Renal cortical epithelial cell (primary cell): ENCODE measurements at regions not wholly inside any gene's neighbourhood (a gene's known extent, or its start where the extent isn't known, plus 50 kb on each side); places are given as distances from the start of the nearest gene placed in this dataset.
"Not testable (repeated sequence)": the region's sequence is repeated elsewhere in the genome, so short reads cannot be mapped to it uniquely, and the experiment has no call there.

Source experiments
- DNase-seq: peaks from one replicate; pipeline ENCODE4 v3.0.0-alpha.2; 2011; ENCODE audit warnings: low read depth

DNA sequence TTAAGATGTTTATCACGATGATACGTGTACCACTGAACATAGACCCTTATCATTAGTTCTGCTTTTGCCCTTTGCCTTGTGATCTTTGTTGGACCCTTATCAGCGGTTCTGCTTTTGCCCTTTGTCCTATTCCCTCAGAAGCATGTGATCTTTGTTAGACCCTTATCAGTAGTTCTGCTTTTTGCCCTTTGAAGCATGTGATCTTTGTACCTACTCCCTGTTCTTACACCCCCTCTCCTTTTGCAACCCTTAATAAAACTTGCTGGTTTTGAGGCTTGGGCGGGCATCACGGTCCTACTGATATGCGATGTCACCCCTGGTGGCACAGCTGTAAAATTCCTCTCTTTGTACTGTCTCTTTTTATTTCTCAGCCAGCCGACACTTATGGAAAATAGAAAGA is 117.0 kb downstream of the SDHAF3 start:
- DNase-seq: not testable (repeated sequence)

DNA sequence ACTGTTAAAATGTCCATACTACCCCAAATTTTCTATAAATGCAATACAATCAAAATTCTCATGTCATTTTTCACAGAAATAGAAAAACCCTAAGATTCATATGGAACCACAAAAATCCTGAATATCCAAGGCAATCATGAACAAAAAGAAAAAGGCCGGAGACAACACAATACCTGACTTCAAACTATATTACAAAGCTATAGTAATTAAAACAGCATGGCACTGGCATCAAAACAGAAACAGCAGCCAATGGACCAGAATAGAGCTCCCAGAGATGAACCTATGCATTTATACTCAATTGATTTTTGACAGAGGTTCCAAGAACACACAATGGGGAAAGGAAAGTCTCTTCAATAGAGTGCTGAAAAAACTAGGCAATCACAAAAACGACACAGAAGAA is 128.8 kb downstream of the SDHAF3 start:
- DNase-seq: no peak

DNA sequence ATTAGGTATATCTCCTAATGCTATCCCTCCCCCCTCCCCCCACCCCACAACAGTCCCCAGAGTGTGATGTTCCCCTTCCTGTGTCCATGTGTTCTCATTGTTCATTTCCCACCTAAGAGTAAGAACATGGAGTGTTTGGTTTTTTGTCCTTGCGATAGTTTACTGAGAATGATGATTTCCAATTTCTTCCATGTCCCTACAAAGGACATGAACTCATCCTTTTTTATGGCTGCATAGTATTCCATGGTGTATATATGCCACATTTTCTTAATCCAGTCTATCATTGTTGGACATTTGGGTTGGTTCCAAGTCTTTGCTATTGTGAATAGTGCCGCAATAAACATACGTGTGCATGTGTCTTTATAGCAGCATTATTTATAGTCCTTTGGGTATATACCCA is 140.7 kb downstream of the SDHAF3 start:
- DNase-seq: not testable (repeated sequence)

DNA sequence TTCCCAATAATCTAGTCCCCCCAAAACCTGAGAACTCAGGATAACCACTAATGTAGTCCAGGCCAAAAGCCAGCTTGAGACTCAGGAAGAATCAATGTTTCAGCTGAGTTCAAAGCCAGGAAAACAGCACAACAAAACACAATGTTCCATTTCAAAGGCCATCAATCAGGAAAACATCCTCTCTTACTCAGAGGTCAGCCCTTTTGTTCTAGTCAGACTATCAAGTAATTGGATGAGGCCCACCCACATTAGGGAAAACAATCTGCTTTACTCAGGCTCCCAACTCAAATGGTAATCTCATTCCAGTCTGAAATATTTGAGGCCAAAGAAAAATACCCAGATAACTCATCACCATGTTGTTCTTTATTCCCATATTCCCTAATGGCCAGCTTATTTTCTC is 152.2 kb downstream of the SDHAF3 start:
- peak; percentile 29 for DNase-seq

DNA sequence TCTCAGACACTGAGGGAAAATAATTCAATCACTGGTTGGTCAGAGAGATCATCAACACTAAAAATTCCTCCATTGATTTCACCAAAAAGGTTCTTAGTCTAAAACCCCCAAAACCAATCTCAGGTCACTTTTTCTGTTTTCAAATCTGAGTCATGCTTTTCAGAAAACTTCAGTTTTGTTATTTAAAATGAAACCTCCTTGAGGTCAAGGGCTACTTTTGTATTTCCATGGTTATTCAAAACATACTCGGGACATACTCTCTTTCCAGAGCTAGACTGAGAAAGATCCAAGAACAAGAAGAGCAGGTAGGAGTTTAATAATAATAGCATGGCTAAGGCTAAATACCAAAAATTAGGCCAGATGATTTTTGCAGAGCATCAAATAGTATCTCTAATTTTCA is 152.8 kb downstream of the SDHAF3 start:
- no peak for DNase-seq

DNA sequence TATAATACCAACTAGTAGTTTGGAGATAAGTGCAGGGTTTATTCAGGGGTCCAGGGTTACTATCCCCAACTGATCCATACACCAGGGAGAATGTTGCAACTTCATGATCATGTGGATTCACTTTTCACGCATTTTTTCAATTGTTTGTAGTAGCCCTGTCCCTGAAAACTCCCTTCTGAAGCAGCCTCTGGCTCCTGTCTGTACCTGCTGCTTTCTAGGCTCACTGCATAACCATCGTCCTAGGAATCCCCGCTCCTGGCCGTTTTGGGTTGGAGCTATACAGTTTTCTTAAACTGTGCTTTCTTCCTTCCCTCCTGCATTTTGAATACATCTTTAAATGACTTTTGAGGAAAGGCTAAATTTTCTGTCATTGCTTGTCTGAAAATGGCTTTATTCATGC is 154.1 kb downstream of the SDHAF3 start:
- DNase-seq: no peak

DNA sequence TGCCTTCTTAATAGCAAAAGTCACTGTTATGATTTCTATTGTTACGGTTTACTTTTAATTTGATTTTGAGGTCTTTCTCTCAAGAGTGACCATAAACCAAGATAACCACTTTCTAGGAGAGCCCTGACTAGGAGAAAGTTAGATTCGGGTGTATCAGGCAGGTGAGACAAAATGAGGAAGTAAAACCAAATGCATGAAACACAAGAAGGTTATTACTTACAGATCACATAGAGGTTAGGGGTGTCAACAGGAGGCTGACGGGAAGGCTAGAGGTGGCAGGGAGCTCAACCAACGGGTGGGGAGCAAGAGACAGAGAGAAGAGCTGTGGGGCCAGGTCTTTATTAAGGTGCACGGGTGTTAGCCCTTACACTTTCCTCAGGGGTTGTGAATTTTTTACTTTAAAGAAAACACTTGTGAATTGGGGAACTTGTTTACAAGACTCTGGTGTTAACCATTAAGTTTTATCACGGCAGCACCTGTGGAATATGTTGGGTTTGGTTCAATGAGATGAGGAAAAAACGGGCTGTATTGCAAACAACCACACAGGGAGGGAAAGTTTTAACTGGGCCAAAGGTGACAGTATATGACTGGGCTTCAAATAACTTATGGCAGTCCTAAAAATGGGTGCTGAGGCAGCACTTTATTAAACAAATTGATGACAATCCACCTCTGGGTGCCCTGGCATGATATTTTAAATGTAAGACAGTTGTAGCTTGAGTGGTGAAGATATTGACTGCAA is 154.9 kb downstream of the SDHAF3 start:
- DNase-seq: no peak

DNA sequence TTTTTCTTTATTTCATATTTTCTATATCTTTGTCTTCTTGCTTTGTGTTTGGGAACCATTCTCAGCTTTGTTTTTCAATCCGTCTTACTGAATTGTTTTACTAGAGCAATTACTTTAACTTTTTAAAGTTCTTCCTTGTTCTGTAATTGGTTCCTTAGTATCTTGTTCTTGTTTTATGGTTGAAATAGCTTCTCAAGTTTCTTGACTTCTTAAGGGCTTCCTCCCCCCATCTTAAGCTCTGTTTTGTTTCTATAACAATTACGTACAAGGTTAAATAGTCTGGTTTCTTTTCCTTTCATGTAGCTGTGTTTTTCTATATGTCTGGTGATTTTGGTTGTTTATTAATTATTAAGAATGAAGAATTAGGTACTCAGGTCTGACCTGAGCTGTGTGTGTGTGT is 158.0 kb downstream of the SDHAF3 start:
- DNase-seq: no peak

DNA sequence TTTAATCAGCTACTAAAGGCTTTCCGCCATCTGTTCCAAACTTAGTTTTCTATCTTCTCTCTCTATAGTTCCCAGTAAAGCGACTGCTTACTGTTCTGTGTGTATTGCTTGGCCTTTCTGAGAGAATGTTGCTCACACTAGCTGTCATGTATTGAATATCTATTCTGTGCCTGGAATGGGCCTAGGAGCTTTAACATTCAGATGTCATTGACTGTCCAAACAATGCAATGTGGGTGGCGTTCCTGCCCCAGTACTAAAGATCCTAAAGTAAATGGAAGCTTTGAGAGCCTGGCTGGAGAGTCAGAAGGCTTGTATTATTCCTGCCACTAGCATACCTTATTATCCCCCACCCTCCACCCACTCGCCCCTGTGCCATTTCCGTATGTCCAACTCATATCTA is 163.5 kb downstream of the SDHAF3 start:
- DNase-seq: no peak

DNA sequence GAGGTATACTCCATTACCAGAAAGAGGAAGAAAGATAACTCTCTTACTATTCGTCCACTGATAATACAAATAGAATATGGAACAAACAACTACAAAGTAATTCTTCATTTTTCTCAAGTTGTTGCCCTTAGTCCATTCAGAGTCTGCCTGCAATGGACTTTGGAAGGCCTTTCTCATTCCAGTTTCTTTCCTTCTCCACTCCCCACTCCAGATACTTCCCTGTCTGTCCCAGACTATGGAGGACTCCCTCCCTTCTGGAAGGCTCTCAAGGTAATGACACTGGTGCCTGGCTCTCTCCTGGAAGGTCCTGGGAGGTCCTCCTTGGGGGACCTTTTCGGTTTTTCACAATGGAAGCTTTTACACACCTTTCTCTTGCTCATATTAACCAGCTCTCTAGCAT is 167.8 kb downstream of the SDHAF3 start:
- no peak for DNase-seq

DNA sequence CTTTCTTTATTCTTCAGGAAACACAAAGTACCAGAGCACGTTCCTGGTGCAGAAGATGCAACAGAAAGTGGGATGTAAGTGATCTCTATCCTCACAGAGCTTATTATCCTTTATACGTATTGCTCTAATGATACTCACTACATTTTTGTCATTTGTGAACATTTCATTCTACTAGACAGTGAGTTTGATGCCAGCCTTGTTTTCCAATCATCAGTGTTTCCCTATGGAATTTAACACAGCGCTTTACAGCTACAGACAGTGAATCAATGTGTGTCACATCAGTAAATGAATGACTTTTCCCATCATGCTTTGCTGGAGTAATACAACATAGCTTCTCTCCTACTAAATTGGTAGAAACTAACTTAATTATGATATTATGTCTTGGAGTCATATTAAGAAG is 175.5 kb downstream of the SDHAF3 start:
- no peak for DNase-seq

DNA sequence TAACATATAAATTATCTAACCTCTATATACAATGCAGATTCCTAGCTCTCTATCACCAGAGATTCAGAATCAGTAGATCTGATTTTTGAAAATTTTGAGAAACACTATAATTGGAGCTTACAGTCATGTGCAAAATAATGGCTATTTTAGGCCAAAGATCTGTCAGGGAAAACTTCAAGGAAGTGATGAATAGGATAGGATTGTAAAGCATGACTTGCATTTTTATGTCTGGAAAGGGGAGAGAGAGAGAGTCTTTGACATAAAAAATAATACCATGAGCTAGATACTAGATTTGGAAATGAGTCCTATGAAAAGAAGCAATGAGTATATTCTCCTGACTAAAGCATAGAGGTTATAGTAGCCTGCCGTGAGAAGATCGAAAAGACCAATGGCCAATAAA is 181.1 kb downstream of the SDHAF3 start:
- peak; percentile 2 for DNase-seq

DNA sequence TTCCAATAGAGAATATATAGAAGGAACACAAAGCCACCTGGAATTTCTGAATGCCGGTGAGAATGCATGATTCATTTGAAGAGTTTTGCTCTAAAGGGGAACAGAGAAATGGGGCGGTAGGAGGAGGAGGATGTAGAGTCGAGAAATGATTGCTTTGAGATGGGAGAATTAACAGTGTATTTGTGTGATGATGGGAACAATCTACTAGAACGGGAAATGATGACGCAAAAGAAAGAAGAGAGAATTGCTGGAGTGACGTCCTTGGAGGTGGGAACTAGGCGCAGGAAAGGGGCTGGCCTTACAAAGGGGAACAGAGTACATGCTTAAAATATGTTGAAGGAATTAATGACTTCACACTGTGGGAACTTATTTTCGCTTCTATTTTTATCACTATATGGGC is 188.1 kb downstream of the SDHAF3 start:
- no peak for DNase-seq

DNA sequence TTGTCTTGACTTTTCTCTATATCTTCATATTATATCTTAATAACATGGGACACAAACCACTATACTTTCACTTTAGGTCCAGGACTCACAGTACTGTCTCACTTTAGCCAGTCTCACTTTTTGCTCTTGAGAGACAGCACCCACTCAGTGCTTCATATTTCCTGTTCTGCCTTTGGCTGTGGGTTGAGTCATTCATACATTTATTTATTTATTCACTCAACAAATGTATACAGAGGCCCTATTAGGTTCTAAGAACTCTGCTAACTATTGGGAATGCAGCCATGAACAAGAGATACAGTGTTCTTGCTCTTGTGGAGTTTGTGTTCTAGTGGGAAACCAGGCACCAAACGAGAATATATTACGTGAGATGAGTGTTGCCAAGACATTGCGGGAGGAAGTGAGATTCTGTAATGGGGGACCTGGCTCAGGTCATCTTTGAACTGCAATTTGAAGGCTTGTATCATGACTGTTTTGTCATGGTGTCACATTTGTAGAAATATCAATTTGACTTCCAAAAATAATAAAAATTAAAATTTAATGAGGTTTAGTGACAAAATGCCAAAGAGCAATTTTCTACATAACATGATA is 190.1 kb downstream of the SDHAF3 start:
- no peak for DNase-seq

DNA sequence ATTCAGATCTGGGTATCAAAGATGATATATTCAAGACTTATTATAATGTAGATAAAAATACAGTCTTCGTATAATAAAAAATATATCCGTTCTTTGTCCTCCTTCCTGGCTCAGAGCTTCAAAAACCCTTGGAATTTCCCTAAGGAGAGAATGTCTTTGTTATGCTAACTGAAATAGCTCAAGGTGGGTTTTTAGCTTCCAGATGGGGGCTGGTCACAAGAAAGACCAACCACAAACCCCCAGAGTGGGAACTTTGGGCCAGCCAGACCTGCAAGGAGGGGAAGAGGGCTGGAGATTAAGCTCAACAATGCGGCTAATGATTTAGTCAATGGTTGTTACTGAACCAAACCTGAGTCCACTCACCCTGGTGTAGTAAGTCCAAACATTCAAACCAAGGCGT is 196.4 kb downstream of the SDHAF3 start:
- DNase-seq: no peak

DNA sequence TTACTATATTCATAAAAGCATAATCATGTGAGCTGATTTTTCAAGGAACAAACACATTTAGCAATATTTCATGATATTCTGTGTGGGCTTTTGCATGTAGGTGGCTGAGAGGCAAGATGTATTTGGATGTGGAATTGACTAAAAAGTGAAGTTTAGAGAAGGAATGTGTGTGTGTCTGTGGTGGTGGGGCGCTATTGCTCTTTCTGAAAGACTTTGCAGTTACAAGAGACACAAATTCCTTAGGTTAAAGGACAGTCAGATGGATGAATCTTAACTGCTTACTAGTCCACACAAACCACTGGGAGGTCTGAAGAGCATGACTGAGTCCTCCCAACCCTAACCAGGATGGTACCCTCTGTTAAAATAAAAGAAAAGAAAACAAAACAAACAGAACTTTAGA is 200.1 kb downstream of the SDHAF3 start:
- no peak for DNase-seq

DNA sequence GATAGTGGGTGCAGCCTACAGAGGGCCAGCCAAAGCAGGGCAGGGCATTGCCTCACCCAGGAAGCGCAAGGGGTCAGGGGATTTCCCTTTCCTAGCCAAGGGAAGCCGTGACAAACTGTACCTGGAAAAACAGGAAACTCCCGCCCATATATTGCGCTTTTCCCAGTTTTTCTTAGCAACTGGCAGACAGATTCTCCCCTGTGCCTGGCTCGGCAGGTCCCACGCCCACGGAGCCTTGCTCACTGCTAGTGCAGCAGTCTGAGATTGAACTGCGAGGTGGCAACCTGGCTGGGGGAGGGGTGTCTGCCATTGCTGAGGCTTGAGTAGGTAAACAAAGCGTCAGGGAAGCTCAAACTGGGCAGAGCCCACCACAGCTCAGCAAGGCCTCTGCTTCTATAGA is 212.4 kb downstream of the SDHAF3 start:
- not testable (repeated sequence) for DNase-seq

DNA sequence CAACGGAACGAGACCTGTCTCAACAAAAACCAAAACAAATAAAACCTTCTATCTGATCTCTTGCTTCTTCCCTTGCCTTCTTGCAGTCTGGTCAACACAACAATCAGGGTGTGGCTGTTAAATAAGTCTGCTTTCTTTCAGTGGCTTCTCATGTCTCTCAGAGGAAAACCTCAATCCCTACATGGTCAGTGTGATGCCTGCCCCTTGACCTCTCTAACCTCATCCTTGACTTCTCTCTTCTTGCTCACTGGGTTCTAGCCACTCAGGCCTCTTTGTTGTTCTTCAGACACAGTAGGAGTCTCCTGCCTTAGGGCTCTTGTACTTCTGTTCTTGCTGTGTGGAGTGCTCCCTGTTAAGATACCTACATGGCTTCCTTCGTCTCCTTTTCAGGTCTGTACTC is 220.4 kb downstream of the SDHAF3 start:
- no peak for DNase-seq

DNA sequence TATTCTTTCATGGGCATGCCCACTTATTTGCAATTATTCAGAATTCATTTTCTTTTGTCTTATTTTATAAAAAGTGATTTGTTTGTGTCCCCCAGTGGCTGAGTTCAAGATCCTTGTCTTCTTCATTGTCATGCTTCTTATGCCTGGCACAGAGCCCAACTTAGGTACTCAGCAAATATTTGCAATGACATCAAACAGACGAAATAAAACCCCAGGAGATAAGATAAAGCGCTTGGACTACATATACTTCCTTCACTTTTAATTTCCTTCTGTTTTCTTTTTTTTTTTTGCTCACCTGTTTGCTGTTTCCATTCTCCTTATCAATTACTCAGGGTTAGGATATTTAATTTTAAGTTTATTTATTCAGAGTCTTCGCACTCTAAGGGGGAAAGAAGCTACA is 225.0 kb downstream of the SDHAF3 start:
- no peak for DNase-seq

DNA sequence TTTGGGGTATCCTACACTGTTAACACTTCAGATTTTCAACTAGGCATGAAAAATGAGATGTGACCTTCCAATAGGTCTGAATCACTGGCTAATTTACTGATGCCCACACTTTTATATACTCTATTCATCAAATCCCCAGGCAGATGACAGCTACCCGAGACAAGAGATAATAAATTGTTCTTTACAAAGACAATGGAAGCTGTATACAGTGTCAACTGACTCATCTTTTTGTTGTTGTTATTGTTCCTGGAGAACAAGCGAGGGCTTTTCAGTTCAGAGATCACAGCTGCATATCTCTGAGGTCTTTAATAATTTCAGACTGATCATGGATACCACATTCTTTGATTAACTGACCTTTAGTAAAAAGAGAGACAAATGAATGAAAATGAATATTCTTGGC is 228.9 kb downstream of the SDHAF3 start:
- DNase-seq: no peak

DNA sequence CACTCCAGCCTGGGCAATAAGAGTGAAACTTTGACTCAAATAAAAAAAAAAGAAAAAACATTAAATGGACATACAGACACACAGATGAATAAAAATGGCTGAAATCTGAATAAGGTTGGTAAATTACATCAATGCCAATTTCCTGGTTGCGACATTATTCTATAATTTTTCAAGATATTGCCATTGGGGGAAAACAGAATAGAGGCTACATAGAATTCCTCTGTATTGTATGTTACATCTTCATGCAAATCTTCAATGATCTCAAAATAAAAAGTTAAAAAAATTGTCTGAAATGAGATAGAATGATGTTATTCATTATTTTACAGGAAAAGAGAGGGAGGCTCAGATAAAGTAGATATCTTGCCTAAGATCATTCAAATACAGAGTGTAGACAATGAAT is 234.0 kb downstream of the SDHAF3 start:
- no peak for DNase-seq

DNA sequence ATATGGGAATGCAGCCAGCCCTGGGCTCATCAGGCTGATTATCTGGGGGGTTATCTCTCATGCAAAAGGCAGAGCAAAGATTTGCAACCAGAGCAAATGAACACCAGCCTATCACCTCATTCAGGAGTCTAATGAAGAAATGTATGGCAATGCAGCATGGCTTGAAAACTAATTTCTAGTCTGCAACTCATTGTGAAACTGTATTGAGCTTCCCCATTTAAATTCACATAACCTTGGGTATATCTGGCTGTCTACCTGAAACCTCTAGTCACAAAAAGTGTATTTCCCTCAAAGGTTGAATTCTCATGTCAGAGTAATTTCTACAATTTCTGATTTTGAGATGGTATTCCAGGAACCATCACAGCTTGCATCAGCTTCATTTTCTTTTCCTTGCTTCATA is 240.0 kb downstream of the SDHAF3 start:
- no peak for DNase-seq

DNA sequence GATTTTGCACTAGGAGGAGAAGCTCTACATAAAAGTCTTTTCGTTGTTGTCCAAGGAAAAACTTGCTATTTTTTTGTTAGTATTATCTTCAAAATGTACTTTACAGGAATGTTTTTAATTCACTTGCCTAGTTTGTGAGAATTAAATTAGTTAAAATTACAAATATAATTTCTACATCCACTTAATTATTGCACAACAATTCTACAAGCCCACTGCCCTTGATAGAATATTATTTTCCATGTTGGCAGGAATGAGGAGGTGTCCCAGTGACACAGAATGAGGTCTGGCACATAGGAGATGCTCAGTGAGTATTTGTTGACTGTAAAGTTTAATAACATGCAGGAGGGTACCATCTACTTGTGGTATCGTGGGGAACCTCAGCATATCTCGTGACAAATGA is 255.4 kb downstream of the SDHAF3 start:
- DNase-seq: no peak

DNA sequence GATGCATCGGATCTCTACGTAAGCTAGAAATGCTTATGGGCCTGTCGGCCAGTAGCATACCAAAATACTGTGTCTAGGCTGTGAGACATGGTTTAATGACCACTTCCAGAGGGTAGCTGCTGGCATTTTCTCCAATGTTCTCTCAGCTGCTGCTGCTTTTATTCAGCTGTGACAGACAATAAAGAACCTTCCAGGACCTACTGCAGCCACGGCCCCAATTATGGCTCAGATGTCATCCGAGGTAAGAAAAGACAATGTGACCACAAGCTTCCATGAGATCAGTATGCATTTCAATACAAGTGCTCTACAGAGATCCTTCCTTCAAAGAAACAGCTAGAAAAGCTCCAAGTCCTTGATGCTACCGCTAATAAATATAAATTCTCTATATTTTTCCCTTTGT is 256.2 kb downstream of the SDHAF3 start:
- DNase-seq: no peak
